Ovary (tissue), 7 donors: ENCODE measurements at regions not wholly inside any gene's neighbourhood (a gene's known extent, or its start where the extent isn't known, plus 50 kb on each side); places are given as distances from the start of the nearest gene placed in this dataset.

Experiments
- DNase-seq, 5 donors: peaks; one replicate each; pipeline ENCODE4 v3.0.0-alpha.2; 2019 to 2020
- H3K27ac ChIP-seq, 2 donors: fragments of 200-600 bp; one replicate each; pipeline versions ENCODE4 v1.5.1 to v1.8.0; 2019 to 2022
- H3K27me3 ChIP-seq: fragments of 200-600 bp; one replicate; pipeline ENCODE4 v1.8.0; 2022
- H3K36me3 ChIP-seq: fragments of 200-600 bp; sonication (generic); one replicate; pipeline ENCODE4 v1.5.1; 2019
- H3K4me1 ChIP-seq: one replicate; pipeline ENCODE4 v1.8.1; 2013; ENCODE audit warnings: mild to moderate bottlenecking, moderate library complexity; ENCODE audit not compliant: insufficient read depth
- H3K4me3 ChIP-seq: fragments of 200-600 bp; sonication (generic); one replicate; pipeline ENCODE4 v1.5.1; 2017
- H3K9me3 ChIP-seq, 2 donors: fragments of 200-600 bp in 1 of 2; sonication (generic) in 1 of 2; one replicate each; pipeline versions ENCODE4 v1.5.1 to v1.8.1; 2013 to 2019; ENCODE audit warnings: mild to moderate bottlenecking in 1 of 2, moderate library complexity in 1 of 2
- EP300 ChIP-seq: sonication (generic); formaldehyde crosslinking; IDR thresholded peaks from one replicate; pipeline ENCODE4 v1.6.1; 2017; ENCODE audit warnings: antibody characterized with exemption
- POLR2A ChIP-seq: fragments of 450-650 bp; IDR thresholded peaks from one replicate; pipeline ENCODE4 v1.6.1; 2017; ENCODE audit warnings: antibody characterized with exemption, mild to moderate bottlenecking, moderate library complexity
- WGBS, 3 donors: extraction: QIAGEN DNeasy Blood & Tissue Kit in 1 of 3; methylation state at CpG; one replicate each; pipeline versions ENCODE4 v1.1.5 to v1.1.7; 2013 to 2017; 5-methylcytosine and 5-hydroxymethylcytosine counted together
- intact Hi-C, 4 donors: fragments of 100-400 bp; cut with DNase I; formaldehyde crosslinking; loops; one replicate each; pipeline versions ENCODE4 v1.11.0 to v1.15.1; 2022 to 2023
- TF ChIP-seq, protein P1 (sequence below), 3 donors: fragments of 450-650 bp in 2 of 3; fragments of 200-600 bp in 1 of 3; IDR thresholded peaks; one replicate each; pipeline versions ENCODE4 v1.5.1 to v1.8.0; 2016 to 2022; ENCODE audit warnings: antibody characterized with exemption in 3 of 3, mild to moderate bottlenecking in 1 of 3
- donor health status: DM: no; HTN: no; CAD: no; lungs with moderate emphysema.
- donor health status: DM: no; HTN: no; CAD: no.
- donor health status: Bipolar disorder and iron deficiency.
- donor health status: DM: no; HTN: no; CAD: no.
- donor health status: DM: yes; HTN: yes; CAD: no.

- DNase-seq: no peak
- H3K4me1 ChIP-seq: no peaks in the 10 kb centered on the region
- H3K4me3 ChIP-seq: no peak overlapping the region
- H3K27me3 ChIP-seq: no peaks in the 10 kb centered on the region
- WGBS, 3 donors: 34 to 37% (median 35%) methylated on average over 3 of the region's 3 CpGs
- H3K36me3 ChIP-seq: no peaks in the 10 kb centered on the region
- no peak for TF ChIP-seq POLR2A
- no peak for TF ChIP-seq EP300
- TF ChIP-seq, protein P1, sequence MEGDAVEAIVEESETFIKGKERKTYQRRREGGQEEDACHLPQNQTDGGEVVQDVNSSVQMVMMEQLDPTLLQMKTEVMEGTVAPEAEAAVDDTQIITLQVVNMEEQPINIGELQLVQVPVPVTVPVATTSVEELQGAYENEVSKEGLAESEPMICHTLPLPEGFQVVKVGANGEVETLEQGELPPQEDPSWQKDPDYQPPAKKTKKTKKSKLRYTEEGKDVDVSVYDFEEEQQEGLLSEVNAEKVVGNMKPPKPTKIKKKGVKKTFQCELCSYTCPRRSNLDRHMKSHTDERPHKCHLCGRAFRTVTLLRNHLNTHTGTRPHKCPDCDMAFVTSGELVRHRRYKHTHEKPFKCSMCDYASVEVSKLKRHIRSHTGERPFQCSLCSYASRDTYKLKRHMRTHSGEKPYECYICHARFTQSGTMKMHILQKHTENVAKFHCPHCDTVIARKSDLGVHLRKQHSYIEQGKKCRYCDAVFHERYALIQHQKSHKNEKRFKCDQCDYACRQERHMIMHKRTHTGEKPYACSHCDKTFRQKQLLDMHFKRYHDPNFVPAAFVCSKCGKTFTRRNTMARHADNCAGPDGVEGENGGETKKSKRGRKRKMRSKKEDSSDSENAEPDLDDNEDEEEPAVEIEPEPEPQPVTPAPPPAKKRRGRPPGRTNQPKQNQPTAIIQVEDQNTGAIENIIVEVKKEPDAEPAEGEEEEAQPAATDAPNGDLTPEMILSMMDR (IDR thresholded peaks at IDR 0.05): no peak
- no peak overlapping the region for H3K27ac ChIP-seq
- intact Hi-C loops: no loop called here
- no peaks in the 10 kb centered on the region for H3K9me3 ChIP-seq
These were observed 133.9 kb upstream of the CDH20 start for GRCh38 chr18:61199171-61199848.

DNA sequence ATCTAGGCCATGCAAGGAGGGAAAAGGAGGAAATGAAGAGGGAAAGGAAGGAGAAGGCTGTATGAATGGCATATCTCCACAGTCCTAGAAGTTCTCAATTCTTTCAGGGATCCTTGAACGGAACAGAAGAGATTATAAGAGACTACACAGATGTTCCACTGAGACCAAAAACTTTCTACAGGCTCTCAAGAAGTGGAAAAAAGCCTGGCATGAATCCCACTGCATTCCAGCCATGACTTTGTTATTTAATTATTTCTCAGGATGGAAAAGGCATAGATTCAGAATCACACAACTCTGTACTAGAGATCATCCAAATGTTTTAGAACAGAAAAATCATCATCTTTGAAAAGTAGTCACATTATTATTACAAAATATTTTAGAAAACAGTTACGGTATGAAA is 131.7 kb upstream of the CDH20 start:
- H3K4me3 ChIP-seq: no peak overlapping the region
- no peaks in the 10 kb centered on the region for H3K36me3 ChIP-seq
- WGBS, 3 donors: 6 to 19% (median 8%) methylated on average over 2 of the region's 2 CpGs
- H3K27me3 ChIP-seq: no peaks in the 10 kb centered on the region
- intact Hi-C loops: no loop called here
- DNase-seq: no peak
- no peaks in the 10 kb centered on the region for H3K9me3 ChIP-seq
- H3K27ac ChIP-seq: no peak overlapping the region
- TF ChIP-seq EP300: no peak
- no peak for TF ChIP-seq POLR2A
- TF ChIP-seq, protein P1 (IDR thresholded peaks at IDR 0.05): no peak
- no peaks in the 10 kb centered on the region for H3K4me1 ChIP-seq

DNA sequence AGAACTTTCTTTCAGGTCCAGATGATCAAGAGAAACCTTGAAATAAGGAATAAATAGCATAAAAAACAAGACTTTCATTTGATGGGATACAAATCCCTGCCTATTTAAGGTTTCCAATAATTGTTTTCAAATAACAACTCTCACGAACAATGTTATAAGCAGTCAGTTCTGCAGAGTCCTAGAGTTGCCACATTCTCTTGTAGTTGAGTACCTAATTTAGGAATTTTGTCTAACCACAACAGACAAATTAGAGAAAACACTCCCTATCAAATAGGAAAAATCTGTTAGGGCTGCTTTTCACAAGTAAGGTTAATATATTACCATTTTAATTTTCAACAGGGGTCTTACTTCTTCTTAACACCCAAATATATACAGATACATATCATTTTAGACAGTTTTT is 130.1 kb upstream of the CDH20 start:
- DNase-seq: no peak
- no peaks in the 10 kb centered on the region for H3K4me1 ChIP-seq
- H3K4me3 ChIP-seq: no peak overlapping the region
- TF ChIP-seq EP300 (no peak), POLR2A (no peak)
- TF ChIP-seq, protein P1 (IDR thresholded peaks at IDR 0.05): no peak
- intact Hi-C loops: no loop called here
- no peaks in the 10 kb centered on the region for H3K27me3 ChIP-seq
- no peaks in the 10 kb centered on the region for H3K36me3 ChIP-seq
- H3K27ac ChIP-seq: no peak overlapping the region
- H3K9me3 ChIP-seq: no peaks in the 10 kb centered on the region
- 27 to 39% (median 38%) methylated on average over 1 of the region's 1 CpG for WGBS, 3 donors

GRCh38 chr18:61209801-61210200 is 123.4 kb upstream of the CDH20 start:
- H3K36me3 ChIP-seq: no peaks in the 10 kb centered on the region
- WGBS, 3 donors: 58 to 61% (median 60%) methylated on average over 5 of the region's 5 CpGs
- no peak overlapping the region for H3K4me3 ChIP-seq
- peaks cover 0 to 3% of the 10 kb centered on the region in 2 donors for H3K9me3 ChIP-seq
- no peak for DNase-seq
- intact Hi-C loops: no loop called here
- TF ChIP-seq POLR2A: no peak
- TF ChIP-seq EP300: no peak
- TF ChIP-seq, protein P1 (IDR thresholded peaks at IDR 0.05): no peak
- no peaks in the 10 kb centered on the region for H3K4me1 ChIP-seq
- H3K27ac ChIP-seq: no peak overlapping the region
- no peaks in the 10 kb centered on the region for H3K27me3 ChIP-seq
